ENCODE measurements at regions not wholly inside any gene's neighbourhood (a gene's known extent, or its start where the extent isn't known, plus 50 kb on each side); places are given as distances from the start of the nearest gene placed in this dataset.

GRCh38 chr15:59924812-59925522, 79.1 kb upstream of the FOXB1 start:
- no peak for TF ChIP-seq EZH2 (IDR thresholded peaks at IDR 0.05; ENCODE audit: borderline replicate concordance, insufficient read depth, low read depth, low read length, poor library complexity, severe bottlenecking)
- no peak for TF ChIP-seq CTCF (IDR thresholded peaks at IDR 0.05)
